ENCODE measurements at regions not wholly inside any gene's neighbourhood (a gene's known extent, or its start where the extent isn't known, plus 50 kb on each side); places are given as distances from the start of the nearest gene placed in this dataset.

- no peaks in the 10 kb centered on the region for H3K9me3 ChIP-seq (ENCODE audit: control insufficient read depth in 4 of 4, low read length in 3 of 4)
- H3K4me3 ChIP-seq (ENCODE audit: low read depth in 1 of 3, low read length in 3 of 3), result no peak overlapping the region
- TF ChIP-seq HNF4G (IDR thresholded peaks at IDR 0.05) (no peak), YY1 (IDR thresholded peaks at IDR 0.05) (no peak), TAF1 (conservative IDR thresholded peaks at IDR 0.05) (no peak), JUND (IDR thresholded peaks at IDR 0.05) (no peak), ZBTB33 (IDR thresholded peaks at IDR 0.05) (no peak), FOXA2 (IDR thresholded peaks at IDR 0.05) (no peak), FOXA1 (IDR thresholded peaks at IDR 0.05) (no peak), SP1 (IDR thresholded peaks at IDR 0.05) (no peak), EGR1 (IDR thresholded peaks at IDR 0.05; ENCODE audit: low read depth in 2 of 2) (no peak), RXRA (IDR thresholded peaks at IDR 0.05) (no peak)
- TF ChIP-seq, protein P1, sequence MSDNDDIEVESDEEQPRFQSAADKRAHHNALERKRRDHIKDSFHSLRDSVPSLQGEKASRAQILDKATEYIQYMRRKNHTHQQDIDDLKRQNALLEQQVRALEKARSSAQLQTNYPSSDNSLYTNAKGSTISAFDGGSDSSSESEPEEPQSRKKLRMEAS (IDR thresholded peaks at IDR 0.05), result no peak
- TF ChIP-seq, protein P2, sequence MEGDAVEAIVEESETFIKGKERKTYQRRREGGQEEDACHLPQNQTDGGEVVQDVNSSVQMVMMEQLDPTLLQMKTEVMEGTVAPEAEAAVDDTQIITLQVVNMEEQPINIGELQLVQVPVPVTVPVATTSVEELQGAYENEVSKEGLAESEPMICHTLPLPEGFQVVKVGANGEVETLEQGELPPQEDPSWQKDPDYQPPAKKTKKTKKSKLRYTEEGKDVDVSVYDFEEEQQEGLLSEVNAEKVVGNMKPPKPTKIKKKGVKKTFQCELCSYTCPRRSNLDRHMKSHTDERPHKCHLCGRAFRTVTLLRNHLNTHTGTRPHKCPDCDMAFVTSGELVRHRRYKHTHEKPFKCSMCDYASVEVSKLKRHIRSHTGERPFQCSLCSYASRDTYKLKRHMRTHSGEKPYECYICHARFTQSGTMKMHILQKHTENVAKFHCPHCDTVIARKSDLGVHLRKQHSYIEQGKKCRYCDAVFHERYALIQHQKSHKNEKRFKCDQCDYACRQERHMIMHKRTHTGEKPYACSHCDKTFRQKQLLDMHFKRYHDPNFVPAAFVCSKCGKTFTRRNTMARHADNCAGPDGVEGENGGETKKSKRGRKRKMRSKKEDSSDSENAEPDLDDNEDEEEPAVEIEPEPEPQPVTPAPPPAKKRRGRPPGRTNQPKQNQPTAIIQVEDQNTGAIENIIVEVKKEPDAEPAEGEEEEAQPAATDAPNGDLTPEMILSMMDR (IDR thresholded peaks at IDR 0.05; ENCODE audit: low read depth, low read length, missing input control), result no peak
- TF ChIP-seq, protein P3, sequence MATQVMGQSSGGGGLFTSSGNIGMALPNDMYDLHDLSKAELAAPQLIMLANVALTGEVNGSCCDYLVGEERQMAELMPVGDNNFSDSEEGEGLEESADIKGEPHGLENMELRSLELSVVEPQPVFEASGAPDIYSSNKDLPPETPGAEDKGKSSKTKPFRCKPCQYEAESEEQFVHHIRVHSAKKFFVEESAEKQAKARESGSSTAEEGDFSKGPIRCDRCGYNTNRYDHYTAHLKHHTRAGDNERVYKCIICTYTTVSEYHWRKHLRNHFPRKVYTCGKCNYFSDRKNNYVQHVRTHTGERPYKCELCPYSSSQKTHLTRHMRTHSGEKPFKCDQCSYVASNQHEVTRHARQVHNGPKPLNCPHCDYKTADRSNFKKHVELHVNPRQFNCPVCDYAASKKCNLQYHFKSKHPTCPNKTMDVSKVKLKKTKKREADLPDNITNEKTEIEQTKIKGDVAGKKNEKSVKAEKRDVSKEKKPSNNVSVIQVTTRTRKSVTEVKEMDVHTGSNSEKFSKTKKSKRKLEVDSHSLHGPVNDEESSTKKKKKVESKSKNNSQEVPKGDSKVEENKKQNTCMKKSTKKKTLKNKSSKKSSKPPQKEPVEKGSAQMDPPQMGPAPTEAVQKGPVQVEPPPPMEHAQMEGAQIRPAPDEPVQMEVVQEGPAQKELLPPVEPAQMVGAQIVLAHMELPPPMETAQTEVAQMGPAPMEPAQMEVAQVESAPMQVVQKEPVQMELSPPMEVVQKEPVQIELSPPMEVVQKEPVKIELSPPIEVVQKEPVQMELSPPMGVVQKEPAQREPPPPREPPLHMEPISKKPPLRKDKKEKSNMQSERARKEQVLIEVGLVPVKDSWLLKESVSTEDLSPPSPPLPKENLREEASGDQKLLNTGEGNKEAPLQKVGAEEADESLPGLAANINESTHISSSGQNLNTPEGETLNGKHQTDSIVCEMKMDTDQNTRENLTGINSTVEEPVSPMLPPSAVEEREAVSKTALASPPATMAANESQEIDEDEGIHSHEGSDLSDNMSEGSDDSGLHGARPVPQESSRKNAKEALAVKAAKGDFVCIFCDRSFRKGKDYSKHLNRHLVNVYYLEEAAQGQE (IDR thresholded peaks at IDR 0.05), result no peak
- TF ChIP-seq, protein P4, sequence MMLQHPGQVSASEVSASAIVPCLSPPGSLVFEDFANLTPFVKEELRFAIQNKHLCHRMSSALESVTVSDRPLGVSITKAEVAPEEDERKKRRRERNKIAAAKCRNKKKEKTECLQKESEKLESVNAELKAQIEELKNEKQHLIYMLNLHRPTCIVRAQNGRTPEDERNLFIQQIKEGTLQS (IDR thresholded peaks at IDR 0.05), result no peak
- H3K36me3 ChIP-seq (ENCODE audit: control insufficient read depth in 4 of 4, insufficient read depth in 3 of 4, low read depth in 1 of 4, low read length in 3 of 4), result no peaks in the 10 kb centered on the region
- no peaks in the 10 kb centered on the region for H3K4me1 ChIP-seq (ENCODE audit: control insufficient read depth in 4 of 4, insufficient read depth in 4 of 4, low read length in 3 of 4)
- no peak overlapping the region for H3K9ac ChIP-seq (ENCODE audit: low read depth in 1 of 2, low read length in 2 of 2)
- H3K27ac ChIP-seq (ENCODE audit: low read depth in 1 of 2, low read length in 2 of 2), result no peak overlapping the region
- no peaks in the 10 kb centered on the region for H3K27me3 ChIP-seq (ENCODE audit: control insufficient read depth in 4 of 4, insufficient read depth in 4 of 4, low read length in 3 of 4)
- DNase-seq (ENCODE audit: low spot score), result no peak
These were observed 532.5 kb downstream of the KIF4B start for GRCh38 chr5:155546075-155546474.

DNA sequence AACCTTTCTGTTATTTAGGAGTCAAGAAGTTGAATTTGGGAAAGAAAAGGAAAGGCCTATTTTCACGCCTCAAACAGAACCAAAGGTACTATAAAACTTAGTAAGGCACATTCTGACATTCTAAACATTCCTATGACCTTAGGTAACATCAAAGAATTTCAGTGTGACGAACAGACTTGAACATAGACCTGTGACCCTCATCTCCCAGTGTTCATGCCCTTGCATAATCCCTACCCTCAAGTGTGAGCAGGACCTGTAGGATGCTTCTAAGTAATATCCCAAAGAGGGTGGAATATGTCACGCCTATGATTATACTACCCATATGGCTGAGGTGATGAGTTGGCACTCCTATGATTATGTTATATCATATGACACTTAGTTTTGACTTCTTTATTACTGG, 540.9 kb downstream of the KIF4B start:
- TF ChIP-seq HNF4A (conservative IDR thresholded peaks at IDR 0.05) (no peak), EGR1 (IDR thresholded peaks at IDR 0.05; ENCODE audit: low read depth in 2 of 2) (no peak), YY1 (IDR thresholded peaks at IDR 0.05) (no peak), JUND (IDR thresholded peaks at IDR 0.05) (no peak), NR2F2 (IDR thresholded peaks at IDR 0.05) (no peak), RAD21 (IDR thresholded peaks at IDR 0.05) (no peak)
- TF ChIP-seq, protein P4 (IDR thresholded peaks at IDR 0.05), result no peak
- Histone ChIP-seq H3K9me3 (ENCODE audit: control insufficient read depth in 4 of 4, low read length in 3 of 4) (no peaks in the 10 kb centered on the region), H3K9ac (ENCODE audit: low read depth in 1 of 2, low read length in 2 of 2) (no peak overlapping the region), H3K4me1 (ENCODE audit: control insufficient read depth in 4 of 4, insufficient read depth in 4 of 4, low read length in 3 of 4) (no peaks in the 10 kb centered on the region), H3K36me3 (ENCODE audit: control insufficient read depth in 4 of 4, insufficient read depth in 3 of 4, low read depth in 1 of 4, low read length in 3 of 4) (no peaks in the 10 kb centered on the region), H3K4me3 (ENCODE audit: low read depth in 1 of 3, low read length in 3 of 3) (no peak overlapping the region), H3K27ac (ENCODE audit: low read depth in 1 of 2, low read length in 2 of 2) (no peak overlapping the region), H3K27me3 (ENCODE audit: control insufficient read depth in 4 of 4, insufficient read depth in 4 of 4, low read length in 3 of 4) (no peaks in the 10 kb centered on the region)
- 81% methylated on average over 3 of the region's 3 CpGs for WGBS
- DNase-seq (ENCODE audit: low spot score), result no peak

Measured in liver (tissue), 8 donors.